ENCODE measurements at regions not wholly inside any gene's neighbourhood (a gene's known extent, or its start where the extent isn't known, plus 50 kb on each side); places are given as distances from the start of the nearest gene placed in this dataset.

GRCh38 chr5:2627867-2628266 is 123.6 kb downstream of the IRX2 start:
- Histone ChIP-seq H3K4me3 (ENCODE audit: low read length) (no peak overlapping the region), H3K9me2 (replicated peaks; ENCODE audit: insufficient read depth, low read length) (no peaks in the 10 kb centered on the region), H3K79me2 (ENCODE audit: low read length) (no peaks in the 10 kb centered on the region), H4K20me1 (ENCODE audit: insufficient read depth, low read length) (no peaks in the 10 kb centered on the region), H3K36me3 (replicated peaks; ENCODE audit: insufficient read depth, low read length) (no peaks in the 10 kb centered on the region), H3K9me3 (replicated peaks; ENCODE audit: insufficient read depth, low read length) (no peaks in the 10 kb centered on the region), H2AFZ (ENCODE audit: low read length) (no peak overlapping the region), H3K4me1 (ENCODE audit: low read length) (no peaks in the 10 kb centered on the region), H3K27ac (ENCODE audit: low read length) (no peak overlapping the region), H3K27me3 (replicated peaks; ENCODE audit: insufficient read depth, low read length) (no peaks in the 10 kb centered on the region), H3F3A (ENCODE audit: insufficient read depth, low read length) (no peaks in the 10 kb centered on the region), H3K4me2 (ENCODE audit: low read depth, low read length) (no peak overlapping the region), H3K9ac (ENCODE audit: low read length) (no peak overlapping the region)
- no peak for DNase-seq
- no peak for TF ChIP-seq EZH2phosphoT487 (IDR thresholded peaks at IDR 0.05; ENCODE audit: low read length)

DNA sequence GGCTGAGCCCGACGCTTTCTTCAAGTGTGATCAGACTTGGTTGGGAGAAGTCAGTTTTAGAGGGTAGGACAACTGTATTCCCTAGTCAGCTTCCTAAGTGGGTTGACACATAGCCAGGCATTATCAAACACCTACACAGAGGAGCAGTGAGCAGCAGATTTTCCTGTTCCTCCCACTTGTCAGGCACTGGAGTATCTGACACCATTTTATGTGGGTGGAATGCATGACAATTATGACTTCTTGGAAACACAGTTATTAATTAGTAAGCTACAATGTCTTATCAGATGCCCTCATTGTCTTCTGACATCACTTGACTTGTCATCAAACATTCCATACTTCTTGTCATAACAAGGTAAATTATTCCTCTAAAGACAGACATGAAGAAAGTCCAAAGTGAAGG is 124.9 kb downstream of the IRX2 start:
- no peaks in the 10 kb centered on the region for H3K27me3 ChIP-seq (replicated peaks; ENCODE audit: insufficient read depth, low read length)
- no peak for DNase-seq
- no peaks in the 10 kb centered on the region for H3K9me2 ChIP-seq (replicated peaks; ENCODE audit: insufficient read depth, low read length)
- H2AFZ ChIP-seq (ENCODE audit: low read length) = no peak overlapping the region
- no peak overlapping the region for H3K4me3 ChIP-seq (ENCODE audit: low read length)
- no peaks in the 10 kb centered on the region for H3F3A ChIP-seq (ENCODE audit: insufficient read depth, low read length)
- H3K4me1 ChIP-seq (ENCODE audit: low read length) = no peaks in the 10 kb centered on the region
- H3K9me3 ChIP-seq (replicated peaks; ENCODE audit: insufficient read depth, low read length) = no peaks in the 10 kb centered on the region
- H3K4me2 ChIP-seq (ENCODE audit: low read depth, low read length) = no peak overlapping the region
- no peaks in the 10 kb centered on the region for H3K36me3 ChIP-seq (replicated peaks; ENCODE audit: insufficient read depth, low read length)
- H4K20me1 ChIP-seq (ENCODE audit: insufficient read depth, low read length) = no peaks in the 10 kb centered on the region
- TF ChIP-seq CTCF (IDR thresholded peaks at IDR 0.05; ENCODE audit: low read length) (no peak), EZH2 (optimal IDR thresholded peaks at IDR 0.05; ENCODE audit: low read depth, low read length) (no peak), EZH2phosphoT487 (IDR thresholded peaks at IDR 0.05; ENCODE audit: low read length) (no peak)
- no peak overlapping the region for H3K27ac ChIP-seq (ENCODE audit: low read length)
- H3K79me2 ChIP-seq (ENCODE audit: low read length) = no peaks in the 10 kb centered on the region
- no peak overlapping the region for H3K9ac ChIP-seq (ENCODE audit: low read length)

DNA sequence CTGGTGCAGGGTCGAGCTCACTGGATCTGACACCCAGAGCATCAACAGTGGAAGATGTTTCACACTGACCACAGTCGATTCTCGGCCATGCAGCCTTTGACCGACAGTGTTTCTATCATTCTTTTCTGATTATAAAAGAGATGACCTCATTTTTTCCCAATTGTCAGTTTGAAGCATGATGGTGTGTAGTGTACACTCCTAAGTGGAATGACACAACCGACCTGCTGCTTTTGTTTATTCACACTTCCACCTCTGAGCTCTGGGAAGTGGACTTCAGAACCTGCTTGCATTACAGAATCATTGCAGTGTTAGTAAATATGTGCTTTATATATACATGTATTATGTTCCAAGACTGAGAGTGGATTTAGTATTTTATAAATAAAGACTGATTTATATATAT is 128.6 kb downstream of the IRX2 start:
- Histone ChIP-seq H3K9me2 (replicated peaks; ENCODE audit: insufficient read depth, low read length) (no peaks in the 10 kb centered on the region), H3K4me3 (ENCODE audit: low read length) (no peak overlapping the region), H3F3A (ENCODE audit: insufficient read depth, low read length) (no peaks in the 10 kb centered on the region), H3K9me3 (replicated peaks; ENCODE audit: insufficient read depth, low read length) (no peaks in the 10 kb centered on the region), H3K27ac (ENCODE audit: low read length) (no peak overlapping the region), H3K36me3 (replicated peaks; ENCODE audit: insufficient read depth, low read length) (no peaks in the 10 kb centered on the region), H4K20me1 (ENCODE audit: insufficient read depth, low read length) (no peaks in the 10 kb centered on the region), H3K4me2 (ENCODE audit: low read depth, low read length) (no peak overlapping the region), H3K79me2 (ENCODE audit: low read length) (no peaks in the 10 kb centered on the region), H3K9ac (ENCODE audit: low read length) (no peak overlapping the region), H2AFZ (ENCODE audit: low read length) (no peak overlapping the region), H3K27me3 (replicated peaks; ENCODE audit: insufficient read depth, low read length) (no peaks in the 10 kb centered on the region), H3K4me1 (ENCODE audit: low read length) (no peaks in the 10 kb centered on the region)
- TF ChIP-seq CTCF (IDR thresholded peaks at IDR 0.05; ENCODE audit: low read length) (no peak), EZH2 (optimal IDR thresholded peaks at IDR 0.05; ENCODE audit: low read depth, low read length) (no peak), EZH2phosphoT487 (IDR thresholded peaks at IDR 0.05; ENCODE audit: low read length) (no peak)
- no peak for DNase-seq

GRCh38 chr5:2621631-2622030 is 129.8 kb downstream of the IRX2 start:
- H3K36me3 ChIP-seq (replicated peaks; ENCODE audit: insufficient read depth, low read length) = no peaks in the 10 kb centered on the region
- no peak overlapping the region for H3K4me2 ChIP-seq (ENCODE audit: low read depth, low read length)
- H2AFZ ChIP-seq (ENCODE audit: low read length) = no peak overlapping the region
- H4K20me1 ChIP-seq (ENCODE audit: insufficient read depth, low read length) = no peaks in the 10 kb centered on the region
- H3K9ac ChIP-seq (ENCODE audit: low read length) = no peak overlapping the region
- no peak overlapping the region for H3K4me3 ChIP-seq (ENCODE audit: low read length)
- no peaks in the 10 kb centered on the region for H3K79me2 ChIP-seq (ENCODE audit: low read length)
- H3K9me3 ChIP-seq (replicated peaks; ENCODE audit: insufficient read depth, low read length) = no peaks in the 10 kb centered on the region
- TF ChIP-seq EZH2 (optimal IDR thresholded peaks at IDR 0.05; ENCODE audit: low read depth, low read length) = no peak
- TF ChIP-seq EZH2phosphoT487 (IDR thresholded peaks at IDR 0.05; ENCODE audit: low read length) = no peak
- no peak for TF ChIP-seq CTCF (IDR thresholded peaks at IDR 0.05; ENCODE audit: low read length)
- no peaks in the 10 kb centered on the region for H3K4me1 ChIP-seq (ENCODE audit: low read length)
- no peaks in the 10 kb centered on the region for H3K27me3 ChIP-seq (replicated peaks; ENCODE audit: insufficient read depth, low read length)
- DNase-seq = no peak
- H3F3A ChIP-seq (ENCODE audit: insufficient read depth, low read length) = no peaks in the 10 kb centered on the region
- no peaks in the 10 kb centered on the region for H3K9me2 ChIP-seq (replicated peaks; ENCODE audit: insufficient read depth, low read length)
- no peak overlapping the region for H3K27ac ChIP-seq (ENCODE audit: low read length)
